ENCODE measurements at regions not wholly inside any gene's neighbourhood (a gene's known extent, or its start where the extent isn't known, plus 50 kb on each side); places are given as distances from the start of the nearest gene placed in this dataset.

GRCh38 chr20:39853050-39853449 lies 836.0 kb downstream of the MAFB start:
- DNase-seq, result no peak

DNA sequence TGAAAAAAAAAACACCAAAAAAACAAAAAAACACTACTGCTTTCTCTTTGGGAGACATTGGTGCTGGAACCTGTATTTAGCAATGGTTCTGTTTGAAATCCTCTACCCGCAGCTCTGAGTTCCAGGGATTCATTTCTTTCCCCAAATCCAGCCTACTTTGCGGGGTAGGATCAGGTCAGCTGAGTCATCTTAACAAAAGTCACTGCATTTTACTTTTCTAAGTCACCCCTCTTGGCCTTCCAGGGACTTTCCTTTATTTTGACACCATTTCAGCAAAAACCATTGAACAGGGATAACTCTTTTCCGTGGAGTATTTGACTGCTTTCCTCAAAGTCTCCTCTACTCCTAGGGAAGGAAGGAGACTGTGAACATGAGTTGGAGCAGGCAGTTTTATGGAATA lies 837.6 kb downstream of the MAFB start:
- no peak for DNase-seq

- no peak for DNase-seq
Measured at GRCh38 chr20:39850821-39851330, 838.2 kb downstream of the MAFB start.

DNA sequence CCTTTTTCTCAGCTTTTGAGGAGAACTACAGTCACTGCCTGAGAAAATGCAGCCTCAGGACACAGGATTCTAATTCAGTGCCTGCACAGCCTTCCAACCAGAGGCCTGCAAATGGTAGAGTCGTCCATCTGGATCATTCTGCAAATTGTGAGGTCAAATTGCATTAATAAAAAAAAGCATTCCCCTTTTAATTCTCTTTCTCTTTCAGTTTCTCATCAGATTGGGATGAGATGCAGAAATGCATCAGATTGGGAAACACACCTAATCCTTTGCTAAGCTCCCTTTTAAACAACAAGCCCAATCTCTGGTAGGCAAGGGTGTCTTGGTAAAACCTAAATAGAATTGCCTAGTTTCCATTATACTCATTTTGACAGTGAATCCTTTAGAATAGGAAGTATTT lies 838.8 kb downstream of the MAFB start:
- no peak for DNase-seq

- peak in 1 of 2 experiments; percentile 47 for DNase-seq
Measured at GRCh38 chr20:39849664-39850063, 839.4 kb downstream of the MAFB start.

DNA sequence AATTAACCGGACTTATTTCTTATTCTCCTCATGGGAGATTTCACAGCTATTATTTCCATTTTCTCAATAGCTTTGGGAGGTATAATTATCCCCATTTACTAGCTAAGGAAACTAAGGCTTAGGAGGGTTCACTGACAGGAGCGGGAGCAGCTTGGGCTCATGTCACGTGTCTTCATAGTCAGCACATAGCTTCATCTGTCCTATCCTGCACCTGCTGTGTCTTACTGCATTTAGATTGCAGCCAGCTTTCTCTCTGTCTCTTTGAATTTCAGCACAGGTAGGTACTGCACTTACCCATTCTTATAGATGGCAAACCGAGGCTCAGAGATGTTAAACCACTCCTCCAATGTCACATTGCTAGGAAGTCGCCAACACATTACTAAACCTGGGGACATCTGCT lies 839.9 kb downstream of the MAFB start:
- DNase-seq, result no peak

DNA sequence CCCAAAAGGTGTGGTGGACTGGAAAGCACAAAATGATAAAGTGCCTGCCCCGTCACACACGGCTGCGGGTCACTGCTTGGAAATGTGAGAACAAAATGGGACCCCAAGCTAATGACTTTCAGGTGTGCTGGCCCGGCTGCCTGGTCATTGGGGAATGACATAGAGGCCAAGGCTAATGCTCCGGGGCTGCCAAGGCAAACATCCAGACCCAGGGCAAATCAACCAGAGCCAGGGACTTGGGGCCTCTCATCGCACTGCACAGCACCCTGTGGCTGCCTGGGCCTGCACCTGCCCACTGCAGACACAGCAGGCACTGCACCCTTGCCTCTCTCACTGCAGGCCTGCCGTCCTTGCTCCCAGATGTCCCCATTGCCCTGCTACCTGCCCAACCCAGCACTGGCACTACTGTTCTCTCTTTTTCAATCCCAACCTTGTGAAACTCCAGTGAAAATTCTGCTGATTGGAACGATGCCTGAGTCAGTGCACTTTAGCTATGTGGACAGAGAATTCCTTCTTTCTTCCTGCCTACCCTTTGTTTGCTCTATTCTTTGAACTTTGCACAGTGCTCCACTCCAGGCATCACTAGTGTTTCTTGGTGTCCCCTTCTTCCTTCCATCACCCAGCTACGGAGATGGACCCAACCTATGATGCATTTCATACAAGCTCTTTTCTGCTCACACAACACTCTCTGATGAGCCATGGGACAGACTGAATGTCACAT lies 849.5 kb downstream of the MAFB start:
- DNase-seq, result no peak

- no peak for DNase-seq
Measured at GRCh38 chr20:39837561-39837960, 851.5 kb downstream of the MAFB start.

DNA sequence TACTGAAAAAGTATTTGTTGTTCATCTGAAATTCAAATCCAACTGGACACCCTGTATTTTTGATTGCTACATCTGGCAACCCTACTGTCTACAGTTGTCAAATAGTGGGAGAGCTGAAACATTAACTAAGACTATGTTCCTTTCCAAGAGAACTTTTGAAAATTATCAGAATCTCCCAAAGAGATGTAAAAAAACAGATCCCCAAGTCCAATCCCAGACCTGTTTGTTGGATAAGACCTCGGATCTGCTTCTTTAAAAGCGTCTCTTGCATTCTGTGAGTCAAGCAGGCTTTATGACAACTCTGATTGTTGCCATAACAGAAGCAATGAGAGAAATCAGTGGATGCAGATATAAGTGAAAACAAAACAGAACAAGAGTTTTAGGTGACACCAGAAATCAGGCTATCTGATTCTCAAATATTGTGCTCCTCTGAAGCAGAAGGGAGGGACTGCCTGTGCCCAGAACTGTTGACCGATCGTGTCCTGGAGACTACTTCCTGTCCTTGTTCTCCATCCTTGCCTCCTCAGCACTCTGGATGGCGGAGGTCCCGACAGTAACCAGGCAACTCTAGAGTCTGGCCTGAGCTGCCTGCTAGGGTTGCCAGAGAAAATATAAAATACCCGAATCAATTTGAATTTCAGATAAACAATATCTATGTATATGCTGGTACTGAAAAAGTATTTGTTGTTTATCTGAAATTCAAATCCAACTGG lies 853.8 kb downstream of the MAFB start:
- no peak for DNase-seq

DNA sequence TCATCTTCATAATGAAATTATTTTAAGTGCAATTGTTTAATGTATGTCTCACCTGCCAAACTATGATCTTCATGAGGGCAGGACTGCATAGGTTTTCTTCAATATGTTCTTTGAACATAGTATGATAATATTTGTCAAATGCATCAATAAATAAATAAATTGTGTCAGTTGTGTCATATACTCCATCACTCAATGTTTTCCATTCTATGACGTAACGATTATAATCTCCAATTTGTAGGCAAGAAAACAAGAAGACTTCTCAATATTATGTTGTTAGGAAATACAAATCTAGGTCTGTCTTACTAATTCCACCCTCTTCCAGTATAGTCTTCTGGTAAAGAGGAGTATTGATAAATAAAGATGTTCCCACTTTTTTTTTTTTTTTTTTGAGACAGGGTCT lies 858.1 kb downstream of the MAFB start:
- DNase-seq, result no peak

DNA sequence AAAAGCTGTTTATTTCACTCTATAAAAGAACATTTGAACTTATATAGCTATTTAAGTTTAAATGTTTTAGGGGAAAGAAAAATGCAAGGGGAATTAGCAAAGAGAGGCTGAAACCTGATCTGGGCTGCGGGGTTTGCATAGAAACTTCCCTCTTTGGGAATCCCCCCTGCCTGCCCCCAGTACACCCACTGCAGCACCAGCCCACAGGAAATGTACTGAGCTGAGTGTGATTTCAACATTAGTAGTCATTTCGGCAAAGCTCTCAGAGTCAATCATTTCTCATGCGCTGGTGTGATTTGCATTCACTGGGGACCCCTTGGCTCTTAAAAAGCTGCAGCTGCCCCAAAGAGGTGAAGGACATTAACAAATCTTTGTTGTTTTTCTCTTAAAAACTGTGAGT lies 859.4 kb downstream of the MAFB start:
- no peak for DNase-seq

DNA sequence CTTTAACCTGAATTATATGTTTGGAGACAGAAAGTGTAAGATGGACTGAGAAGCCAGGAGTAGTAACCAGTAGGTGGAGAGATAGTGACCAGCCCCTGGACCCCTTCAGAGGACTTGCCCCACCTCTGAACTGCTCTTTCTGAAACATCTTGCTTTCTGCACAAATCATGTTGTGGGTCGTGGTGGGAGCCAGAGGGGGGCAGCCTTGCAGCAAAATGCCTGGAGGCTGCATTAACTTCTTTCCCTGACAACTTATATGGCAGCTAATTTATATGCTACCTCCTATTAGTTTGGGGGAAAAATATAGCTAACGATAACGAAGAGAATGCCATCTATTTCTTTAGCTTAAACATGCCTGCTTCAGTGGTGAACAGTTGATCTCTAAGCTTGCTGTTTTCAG lies 859.8 kb downstream of the MAFB start:
- DNase-seq, result no peak

GRCh38 chr20:39825950-39826349 lies 863.1 kb downstream of the MAFB start:
- no peak for DNase-seq

GRCh38 chr20:39825524-39825923 lies 863.4 kb downstream of the DHX35 start:
- no peak for DNase-seq

DNA sequence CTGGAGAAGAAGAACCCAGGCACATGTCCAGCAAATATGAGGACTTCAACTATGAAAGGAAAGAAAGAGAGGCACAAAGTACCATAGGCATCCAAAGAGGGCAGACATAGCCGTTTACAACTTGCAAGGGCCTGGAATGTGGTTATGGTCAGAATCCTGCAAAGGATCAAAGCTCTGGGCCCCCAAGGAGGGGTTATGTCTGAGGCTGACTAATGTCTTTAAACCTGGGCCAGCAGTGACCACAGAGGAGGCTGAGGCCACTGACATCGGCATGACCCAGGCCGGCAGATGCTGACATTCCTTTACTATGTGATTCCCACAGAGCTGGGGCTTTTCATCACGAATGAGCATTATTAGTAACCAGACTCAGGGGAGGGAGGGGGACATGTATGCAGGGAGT lies 861.1 kb downstream of the DHX35 start:
- no peak for DNase-seq

GRCh38 chr20:39822667-39823066 lies 860.5 kb downstream of the DHX35 start:
- DNase-seq, result no peak

DNA sequence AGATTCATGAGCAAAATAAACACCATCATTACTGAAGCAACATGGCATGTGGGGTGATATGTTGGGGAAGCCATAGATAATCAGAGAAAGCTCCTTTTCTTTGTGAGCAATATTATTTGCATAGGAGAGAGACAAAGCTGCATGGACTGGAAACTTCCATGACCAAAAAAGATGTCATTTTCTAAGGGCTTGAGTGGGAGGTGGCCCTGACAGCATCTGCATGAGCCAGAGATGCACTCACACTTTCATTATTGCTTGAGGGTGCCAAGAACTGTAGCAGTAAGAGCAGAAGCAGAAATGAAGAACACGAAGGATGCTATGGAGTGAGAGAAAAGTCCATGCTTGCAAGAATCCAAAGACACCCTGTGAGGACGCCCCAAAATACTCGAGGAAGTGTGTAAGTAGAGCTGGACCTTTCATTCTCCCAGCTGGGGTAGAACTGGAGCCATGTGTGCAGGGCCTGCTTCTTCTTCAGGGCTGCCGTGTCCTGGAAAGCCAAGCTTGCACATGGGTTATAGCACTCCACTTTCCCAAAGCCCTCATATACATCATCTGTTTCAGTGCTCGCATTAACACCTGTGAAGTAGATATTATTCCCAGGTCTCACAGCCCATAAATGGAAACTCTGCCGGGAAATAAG lies 851.2 kb downstream of the DHX35 start:
- no peak for DNase-seq

DNA sequence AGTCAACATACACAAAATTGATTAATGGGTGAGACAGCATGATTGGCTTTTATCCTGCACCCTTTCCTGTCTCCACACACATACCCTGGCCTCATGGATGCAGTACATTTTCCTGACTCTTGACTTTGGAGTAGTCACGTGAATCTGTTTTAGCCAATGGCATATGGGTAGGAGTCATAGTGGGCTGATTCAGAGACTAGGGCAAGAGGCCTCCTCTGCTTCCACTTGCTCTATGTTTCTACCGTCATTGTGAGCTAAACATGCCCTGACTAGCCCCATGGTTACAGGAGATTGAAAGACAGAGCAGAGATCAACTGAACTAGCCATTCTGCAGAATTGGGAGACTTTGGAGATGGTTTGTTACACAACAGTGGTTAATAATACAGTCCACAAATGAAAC lies 850.0 kb downstream of the DHX35 start:
- DNase-seq, result no peak

GRCh38 chr20:39810309-39810708 lies 848.2 kb downstream of the DHX35 start:
- no peak for DNase-seq

- no peak for DNase-seq
Measured at GRCh38 chr20:39808613-39809012, 846.5 kb downstream of the DHX35 start.

GRCh38 chr20:39800548-39800947 lies 838.4 kb downstream of the DHX35 start:
- peak in 1 of 2 experiments; percentile 13 for DNase-seq

DNA sequence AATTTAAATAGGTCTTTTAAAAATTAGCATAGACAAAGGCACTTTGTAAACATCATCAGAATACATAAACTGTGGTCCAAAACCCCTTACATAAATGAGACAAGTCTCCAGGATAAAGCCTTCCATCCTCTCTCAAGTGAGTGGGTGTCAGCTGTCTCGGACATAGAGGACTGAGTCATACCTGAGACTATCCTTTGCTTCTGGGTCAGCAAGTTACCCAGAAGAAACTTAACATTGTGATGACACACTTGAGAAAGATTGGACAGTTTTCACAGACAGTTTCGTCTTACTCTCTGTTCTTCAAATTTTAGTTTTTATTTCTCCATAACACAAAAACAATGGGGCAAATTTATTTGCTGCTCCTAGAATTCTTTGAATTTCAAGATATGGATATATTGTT lies 838.0 kb downstream of the DHX35 start:
- no peak for DNase-seq

DNA sequence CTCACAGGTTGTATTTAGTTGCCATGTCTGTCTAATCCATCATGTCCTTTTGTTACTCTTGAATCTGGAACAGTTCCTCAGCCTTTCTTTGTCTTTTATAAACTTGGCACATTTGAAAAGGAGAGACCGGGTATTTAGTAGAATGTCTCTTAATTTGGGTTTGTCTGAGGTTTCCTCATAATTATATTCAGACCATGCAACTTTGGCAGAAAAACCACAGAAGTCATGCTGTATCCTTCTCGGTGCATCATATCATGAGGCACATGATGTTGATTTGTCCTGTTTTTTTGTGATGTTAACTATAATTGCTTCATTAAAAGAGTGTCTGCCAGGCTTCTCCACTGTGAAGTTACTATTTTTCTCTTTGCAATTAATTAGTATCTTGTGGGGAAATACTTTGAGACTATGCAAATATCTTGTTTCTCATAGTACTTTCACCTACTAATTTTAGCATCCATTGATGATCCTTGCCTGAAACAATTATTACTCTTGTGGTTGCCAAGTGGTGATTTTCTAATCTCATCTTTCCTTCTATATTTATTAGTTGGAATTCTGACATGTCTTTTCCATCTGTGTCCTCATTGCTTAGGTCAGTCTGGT lies 837.3 kb downstream of the DHX35 start:
- no peak for DNase-seq

Measured in SW 1271 (cell line).